Vagina (tissue), 2 donors: ENCODE measurements at regions not wholly inside any gene's neighbourhood (a gene's known extent, or its start where the extent isn't known, plus 50 kb on each side); places are given as distances from the start of the nearest gene placed in this dataset.
A peak's percentile ranks its signal among the peaks of the same experiment; 100 is the strongest.

Experiments used
- DNase-seq, 2 donors: peaks; one replicate each; pipeline ENCODE4 v3.0.0-alpha.2; 2017; ENCODE audit errors: extremely low spot score in 2 of 2
- H3K27ac ChIP-seq: fragments of 200-600 bp; sonication (generic); one replicate; pipeline ENCODE4 v1.5.1; 2019
- H3K27me3 ChIP-seq: fragments of 200-600 bp; sonication (generic); one replicate; pipeline ENCODE4 v1.5.1; 2019
- H3K36me3 ChIP-seq, 2 donors: fragments of 200-600 bp; sonication (generic); one replicate each; pipeline ENCODE4 v1.5.1; 2017 to 2019
- H3K4me1 ChIP-seq: fragments of 200-600 bp; sonication (generic); one replicate; pipeline ENCODE4 v1.5.1; 2019
- H3K4me3 ChIP-seq, 2 donors: fragments of 200-600 bp; sonication (generic); 1 replicate in 1 of 2; 2 replicates in 1 of 2; pipeline ENCODE4 v1.5.1; 2016 to 2019
- H3K9me3 ChIP-seq: fragments of 200-600 bp; sonication (generic); one replicate; pipeline ENCODE4 v1.5.1; 2019
- POLR2A ChIP-seq, 2 donors: fragments of 450-650 bp; IDR thresholded peaks; one replicate each; pipeline ENCODE4 v1.6.1; 2017; ENCODE audit warnings: antibody characterized with exemption in 2 of 2, mild to moderate bottlenecking in 2 of 2, moderate library complexity in 2 of 2
- POLR2AphosphoS5 ChIP-seq, 2 donors: sonication (generic); formaldehyde crosslinking; IDR thresholded peaks; one replicate each; pipeline ENCODE4 v1.9.0; 2017; ENCODE audit warnings: antibody characterized with exemption in 2 of 2, mild to moderate bottlenecking in 2 of 2, low read depth in 1 of 2; ENCODE audit not compliant: insufficient read depth in 1 of 2
- intact Hi-C: fragments of 100-400 bp; cut with DNase I; formaldehyde crosslinking; loops from one replicate; pipeline ENCODE4 v1.15.1; 2023
- TF ChIP-seq, protein P1 (sequence below), 3 experiments: fragments of 450-650 bp in 2 of 3; fragments of 200-600 bp in 1 of 3; sonication (generic) in 1 of 3; IDR thresholded peaks; one replicate each; pipeline ENCODE4 v1.5.1; 2017 to 2019; ENCODE audit warnings: antibody characterized with exemption in 3 of 3, mild to moderate bottlenecking in 2 of 3, moderate library complexity in 2 of 3

DNA sequence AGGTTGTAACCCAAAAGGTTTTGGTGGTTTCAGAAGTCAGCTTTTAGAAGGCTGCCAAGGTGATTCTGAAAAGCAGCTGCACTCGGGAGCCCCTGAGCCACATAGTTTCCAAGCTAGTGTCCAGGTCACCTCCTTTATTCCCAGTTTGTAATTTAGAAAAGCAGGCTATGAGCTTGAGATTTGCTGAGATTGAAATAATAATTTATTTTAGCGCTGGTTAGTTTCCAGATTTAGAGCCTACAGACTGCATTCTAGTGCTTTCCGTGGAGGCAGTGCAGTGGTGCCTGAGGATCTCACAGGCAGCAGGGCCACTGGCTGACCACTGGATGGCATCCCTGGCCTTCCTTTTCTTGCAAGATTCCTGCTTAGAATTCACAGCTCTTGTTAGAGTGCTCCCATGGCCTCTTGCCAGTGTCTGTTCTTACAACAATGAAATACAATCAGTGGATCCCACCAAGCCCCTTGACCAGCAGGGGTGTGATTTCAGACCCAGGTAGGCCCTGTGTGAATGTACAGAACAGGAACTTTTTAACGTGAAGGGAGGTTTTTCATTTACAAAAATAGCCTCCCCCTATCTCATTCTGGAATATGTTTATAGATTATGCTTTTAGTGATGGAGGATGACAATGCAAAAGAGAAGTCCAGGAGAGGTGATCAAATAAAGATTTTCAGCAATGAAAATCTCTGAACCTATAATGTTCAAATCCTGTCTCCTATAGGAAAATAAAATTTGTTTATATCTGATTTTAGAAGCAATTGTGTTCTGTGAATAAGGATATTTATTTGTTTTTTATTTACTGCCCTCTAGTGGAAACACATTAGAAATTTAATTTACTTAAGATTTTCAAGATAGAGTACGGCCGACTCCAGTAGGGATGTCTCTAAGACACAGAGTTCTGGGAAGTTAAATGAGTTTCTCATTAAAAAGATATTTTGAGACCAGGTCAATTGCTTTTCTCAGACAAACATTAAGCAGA is 362.1 kb upstream of the STXBP6 start:
- no peak for DNase-seq
- no peak overlapping the region for H3K4me3 ChIP-seq
- H3K4me1 ChIP-seq = no peaks in the 10 kb centered on the region
- H3K36me3 ChIP-seq = no peaks in the 10 kb centered on the region
- no peaks in the 10 kb centered on the region for H3K27me3 ChIP-seq
- no peak overlapping the region for H3K27ac ChIP-seq
- TF ChIP-seq, protein P1, sequence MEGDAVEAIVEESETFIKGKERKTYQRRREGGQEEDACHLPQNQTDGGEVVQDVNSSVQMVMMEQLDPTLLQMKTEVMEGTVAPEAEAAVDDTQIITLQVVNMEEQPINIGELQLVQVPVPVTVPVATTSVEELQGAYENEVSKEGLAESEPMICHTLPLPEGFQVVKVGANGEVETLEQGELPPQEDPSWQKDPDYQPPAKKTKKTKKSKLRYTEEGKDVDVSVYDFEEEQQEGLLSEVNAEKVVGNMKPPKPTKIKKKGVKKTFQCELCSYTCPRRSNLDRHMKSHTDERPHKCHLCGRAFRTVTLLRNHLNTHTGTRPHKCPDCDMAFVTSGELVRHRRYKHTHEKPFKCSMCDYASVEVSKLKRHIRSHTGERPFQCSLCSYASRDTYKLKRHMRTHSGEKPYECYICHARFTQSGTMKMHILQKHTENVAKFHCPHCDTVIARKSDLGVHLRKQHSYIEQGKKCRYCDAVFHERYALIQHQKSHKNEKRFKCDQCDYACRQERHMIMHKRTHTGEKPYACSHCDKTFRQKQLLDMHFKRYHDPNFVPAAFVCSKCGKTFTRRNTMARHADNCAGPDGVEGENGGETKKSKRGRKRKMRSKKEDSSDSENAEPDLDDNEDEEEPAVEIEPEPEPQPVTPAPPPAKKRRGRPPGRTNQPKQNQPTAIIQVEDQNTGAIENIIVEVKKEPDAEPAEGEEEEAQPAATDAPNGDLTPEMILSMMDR (IDR thresholded peaks at IDR 0.05) = no peak
- no peak for TF ChIP-seq POLR2AphosphoS5 (IDR thresholded peaks at IDR 0.05; ENCODE audit: insufficient read depth in 1 of 2, low read depth in 1 of 2)
- no peak for TF ChIP-seq POLR2A (IDR thresholded peaks at IDR 0.05)
- no peaks in the 10 kb centered on the region for H3K9me3 ChIP-seq
- intact Hi-C loops = no loop called here

DNA sequence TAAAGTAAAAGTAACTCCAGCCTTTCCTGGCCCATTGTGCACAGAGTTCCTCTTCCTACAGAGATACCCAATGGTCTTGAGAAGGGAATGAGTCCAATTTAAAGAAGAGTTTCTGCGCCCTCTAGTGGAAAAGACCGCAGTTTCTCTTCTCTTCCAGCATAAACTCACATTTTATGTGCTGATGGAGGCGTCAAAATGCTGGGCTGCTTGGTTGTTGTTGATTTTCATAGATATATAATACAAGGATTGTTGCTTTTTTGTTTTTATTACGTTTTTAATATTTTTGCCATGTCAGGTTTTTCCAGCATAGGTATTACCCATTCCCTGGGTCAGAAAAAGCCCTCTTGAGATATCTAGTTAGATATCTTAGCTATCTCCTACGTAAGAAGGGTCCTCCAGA is 356.9 kb upstream of the STXBP6 start:
- TF ChIP-seq POLR2AphosphoS5 (IDR thresholded peaks at IDR 0.05; ENCODE audit: insufficient read depth in 1 of 2, low read depth in 1 of 2) (no peak), POLR2A (IDR thresholded peaks at IDR 0.05) (no peak)
- TF ChIP-seq, protein P1 (IDR thresholded peaks at IDR 0.05) = no peak
- no peaks in the 10 kb centered on the region for H3K27me3 ChIP-seq
- DNase-seq = no peak
- H3K36me3 ChIP-seq = no peaks in the 10 kb centered on the region
- no peak overlapping the region for H3K27ac ChIP-seq
- intact Hi-C loops = no loop called here
- no peak overlapping the region for H3K4me3 ChIP-seq
- no peaks in the 10 kb centered on the region for H3K9me3 ChIP-seq
- no peaks in the 10 kb centered on the region for H3K4me1 ChIP-seq

DNA sequence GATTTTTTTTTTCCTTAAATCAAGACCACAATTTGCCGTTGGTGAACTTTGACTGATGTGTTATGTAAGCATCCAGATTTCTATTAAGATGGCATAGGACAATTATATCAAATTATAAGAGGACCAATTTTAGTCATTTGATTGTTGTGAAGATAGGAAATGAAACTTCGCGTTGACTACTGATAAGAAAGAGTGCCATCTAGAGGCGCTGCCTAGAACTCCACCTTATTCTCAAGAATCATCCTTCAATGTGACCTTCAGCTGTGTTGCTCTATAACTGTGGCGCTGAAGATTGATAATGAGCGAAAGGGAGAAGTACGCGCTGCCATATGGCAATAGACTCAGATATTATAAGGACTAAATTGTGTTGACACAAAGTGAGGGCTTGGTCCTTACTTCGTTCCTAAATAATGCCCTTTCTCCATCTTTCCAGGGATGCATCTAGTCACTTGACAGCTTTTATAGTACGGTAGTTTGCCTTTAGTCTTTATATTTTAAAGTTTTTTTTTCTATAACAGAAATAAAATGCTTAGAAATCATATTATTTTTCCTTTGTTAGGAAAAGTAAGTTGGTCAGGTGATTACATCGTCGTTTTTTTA is 350.8 kb upstream of the STXBP6 start:
- intact Hi-C loops = no loop called here
- Histone ChIP-seq H3K36me3 (no peaks in the 10 kb centered on the region), H3K27me3 (no peaks in the 10 kb centered on the region), H3K27ac (no peak overlapping the region), H3K4me1 (no peaks in the 10 kb centered on the region), H3K9me3 (no peaks in the 10 kb centered on the region), H3K4me3 (no peak overlapping the region)
- no peak for TF ChIP-seq POLR2A (IDR thresholded peaks at IDR 0.05)
- TF ChIP-seq POLR2AphosphoS5 (IDR thresholded peaks at IDR 0.05; ENCODE audit: insufficient read depth in 1 of 2, low read depth in 1 of 2) = no peak
- TF ChIP-seq, protein P1 (IDR thresholded peaks at IDR 0.05) = peak in 1 of 3 experiments; percentile 15
- no peak for DNase-seq

DNA sequence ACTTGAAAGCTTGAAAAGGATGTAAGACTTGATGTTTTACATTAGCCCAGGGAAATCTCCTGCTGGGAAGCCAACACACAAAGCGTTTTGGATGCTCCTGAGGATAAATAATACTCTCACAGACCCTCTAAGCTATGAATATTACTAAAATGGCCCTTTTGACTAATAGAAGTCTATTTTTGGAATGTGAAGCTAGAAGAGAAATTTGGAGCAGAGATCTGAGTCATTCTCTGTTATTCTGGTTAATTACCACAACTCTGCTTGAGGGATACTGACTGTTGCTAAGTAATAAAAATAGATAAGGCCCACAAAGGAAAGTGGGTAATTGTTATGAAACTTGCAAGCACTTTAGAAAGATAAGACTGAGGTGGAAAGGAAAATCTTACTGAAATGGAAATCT is 346.2 kb upstream of the STXBP6 start:
- Histone ChIP-seq H3K9me3 (no peaks in the 10 kb centered on the region), H3K27me3 (no peaks in the 10 kb centered on the region), H3K36me3 (no peaks in the 10 kb centered on the region), H3K4me1 (no peaks in the 10 kb centered on the region), H3K4me3 (no peak overlapping the region), H3K27ac (no peak overlapping the region)
- TF ChIP-seq, protein P1 (IDR thresholded peaks at IDR 0.05) = no peak
- TF ChIP-seq POLR2AphosphoS5 (IDR thresholded peaks at IDR 0.05; ENCODE audit: insufficient read depth in 1 of 2, low read depth in 1 of 2) (no peak), POLR2A (IDR thresholded peaks at IDR 0.05) (no peak)
- no peak for DNase-seq
- intact Hi-C loops = no loop called here
